ENCODE measurements at regions not wholly inside any gene's neighbourhood (a gene's known extent, or its start where the extent isn't known, plus 50 kb on each side); places are given as distances from the start of the nearest gene placed in this dataset.
"Not testable (repeated sequence)": the region's sequence is repeated elsewhere in the genome, so short reads cannot be mapped to it uniquely, and the experiment has no call there.

- no peak for DNase-seq
- Histone ChIP-seq H3K27ac (no peak overlapping the region), H3K27me3 (ENCODE audit: low read depth) (no peaks in the 10 kb centered on the region), H3K9me3 (no peaks in the 10 kb centered on the region), H3K4me3 (no peak overlapping the region), H3K4me1 (no peaks in the 10 kb centered on the region), H3K36me3 (no peaks in the 10 kb centered on the region)
- TF ChIP-seq, protein P1, sequence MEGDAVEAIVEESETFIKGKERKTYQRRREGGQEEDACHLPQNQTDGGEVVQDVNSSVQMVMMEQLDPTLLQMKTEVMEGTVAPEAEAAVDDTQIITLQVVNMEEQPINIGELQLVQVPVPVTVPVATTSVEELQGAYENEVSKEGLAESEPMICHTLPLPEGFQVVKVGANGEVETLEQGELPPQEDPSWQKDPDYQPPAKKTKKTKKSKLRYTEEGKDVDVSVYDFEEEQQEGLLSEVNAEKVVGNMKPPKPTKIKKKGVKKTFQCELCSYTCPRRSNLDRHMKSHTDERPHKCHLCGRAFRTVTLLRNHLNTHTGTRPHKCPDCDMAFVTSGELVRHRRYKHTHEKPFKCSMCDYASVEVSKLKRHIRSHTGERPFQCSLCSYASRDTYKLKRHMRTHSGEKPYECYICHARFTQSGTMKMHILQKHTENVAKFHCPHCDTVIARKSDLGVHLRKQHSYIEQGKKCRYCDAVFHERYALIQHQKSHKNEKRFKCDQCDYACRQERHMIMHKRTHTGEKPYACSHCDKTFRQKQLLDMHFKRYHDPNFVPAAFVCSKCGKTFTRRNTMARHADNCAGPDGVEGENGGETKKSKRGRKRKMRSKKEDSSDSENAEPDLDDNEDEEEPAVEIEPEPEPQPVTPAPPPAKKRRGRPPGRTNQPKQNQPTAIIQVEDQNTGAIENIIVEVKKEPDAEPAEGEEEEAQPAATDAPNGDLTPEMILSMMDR (IDR thresholded peaks at IDR 0.05): no peak
- intact Hi-C loops (cut with DNase I): no loop called here
- ATAC-seq: no peak
These were observed 63.7 kb upstream of the SYT4 start for GRCh38 chr18:43341014-43341413.

- H3K27me3 ChIP-seq (ENCODE audit: low read depth): no peaks in the 10 kb centered on the region
These were observed 72.9 kb upstream of the SYT4 start for GRCh38 chr18:43350176-43350575.

DNA sequence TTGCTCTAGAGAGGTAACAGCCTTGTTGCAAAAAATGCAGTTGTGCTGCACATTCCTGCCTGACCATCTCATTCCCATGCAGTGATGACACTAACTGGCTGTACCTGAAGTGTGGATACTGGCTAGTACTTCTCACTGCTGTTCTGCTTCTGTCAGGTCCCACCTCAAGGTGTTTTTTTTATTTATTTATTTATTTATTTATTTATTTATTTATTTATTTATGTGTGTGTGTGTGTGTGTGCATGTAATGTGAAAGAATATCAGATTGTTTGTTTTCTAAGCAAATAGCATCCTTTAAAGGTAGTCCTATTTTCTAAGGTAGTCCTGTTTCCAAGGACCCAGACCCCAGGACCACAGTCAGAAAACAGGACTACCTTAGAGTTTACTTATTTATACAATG, 87.2 kb upstream of the SYT4 start:
- no peak for ATAC-seq
- no peaks in the 10 kb centered on the region for H3K27me3 ChIP-seq (ENCODE audit: low read depth)
- TF ChIP-seq, protein P1 (IDR thresholded peaks at IDR 0.05): no peak
- no peaks in the 10 kb centered on the region for H3K36me3 ChIP-seq
- no peaks in the 10 kb centered on the region for H3K4me1 ChIP-seq
- intact Hi-C loops (cut with DNase I): loop anchor here (10.0 kb wide), 1 partner anchor 60 kb away; no protein-coding TSS in a partner anchor
- no peaks in the 10 kb centered on the region for H3K9me3 ChIP-seq
- H3K27ac ChIP-seq: no peak overlapping the region
- DNase-seq: no peak
- no peak overlapping the region for H3K4me3 ChIP-seq

More at GRCh38 chr18:43350176-43350575, 72.9 kb upstream of the SYT4 start:
- Histone ChIP-seq H3K36me3 (no peaks in the 10 kb centered on the region), H3K27ac (no peak overlapping the region), H3K9me3 (no peaks in the 10 kb centered on the region), H3K4me1 (no peaks in the 10 kb centered on the region), H3K4me3 (no peak overlapping the region)
- TF ChIP-seq, protein P1 (IDR thresholded peaks at IDR 0.05): no peak
- no peak for DNase-seq
- intact Hi-C loops (cut with DNase I): no loop called here
- ATAC-seq: no peak

DNA sequence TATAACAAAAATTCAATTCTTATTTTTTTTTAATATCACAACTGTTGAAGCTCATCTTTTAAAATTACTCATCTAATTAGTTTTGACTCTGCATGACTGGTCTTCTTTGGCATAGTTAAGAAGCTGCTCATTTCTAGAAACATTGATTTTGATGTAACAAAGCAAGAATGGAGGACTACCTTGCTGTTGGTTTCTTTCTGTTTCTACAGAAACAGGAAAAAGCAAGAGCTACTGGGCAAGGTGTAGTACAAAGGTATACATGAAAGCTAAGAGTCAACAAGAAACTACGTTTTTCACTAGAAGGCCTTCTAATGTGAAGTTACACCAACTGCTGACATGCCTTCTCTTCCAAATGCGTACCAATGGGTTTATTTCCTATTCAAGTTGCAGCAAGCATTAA, 90.6 kb upstream of the SYT4 start:
- Histone ChIP-seq H3K4me1 (no peaks in the 10 kb centered on the region), H3K27ac (no peak overlapping the region), H3K27me3 (ENCODE audit: low read depth) (no peaks in the 10 kb centered on the region), H3K36me3 (no peaks in the 10 kb centered on the region), H3K9me3 (no peaks in the 10 kb centered on the region), H3K4me3 (no peak overlapping the region)
- ATAC-seq (no peak), DNase-seq (no peak)
- intact Hi-C loops (cut with DNase I): loop anchor here (10.0 kb wide), 1 partner anchor 57 kb away; no protein-coding TSS in a partner anchor
- TF ChIP-seq, protein P1 (IDR thresholded peaks at IDR 0.05): no peak

DNA sequence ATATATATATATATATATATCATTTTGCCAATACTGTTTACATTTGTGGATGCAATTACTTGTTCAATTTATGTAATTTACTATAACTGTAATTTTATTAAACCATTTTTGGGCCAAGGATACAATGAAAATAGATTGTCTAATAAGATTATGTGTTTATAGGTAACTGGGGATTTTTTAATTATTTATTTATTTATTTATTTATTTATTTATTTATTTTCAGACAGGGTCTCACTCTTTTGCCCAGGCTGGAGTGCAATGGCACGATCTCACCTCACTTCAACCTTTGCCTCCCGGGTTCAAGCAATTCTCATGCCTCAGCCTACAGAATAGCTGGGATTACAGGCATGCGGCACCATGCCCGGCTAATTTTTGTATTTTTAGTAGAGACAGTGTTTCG, 92.0 kb upstream of the SYT4 start:
- H3K27me3 ChIP-seq (ENCODE audit: low read depth); H3K4me3 ChIP-seq; H3K27ac ChIP-seq; ATAC-seq; H3K4me1 ChIP-seq; DNase-seq; H3K9me3 ChIP-seq; H3K36me3 ChIP-seq: not testable (repeated sequence)
- intact Hi-C loops (cut with DNase I): loop anchor here (10.0 kb wide), 1 partner anchor 55 kb away; no protein-coding TSS in a partner anchor

GRCh38 chr18:43372773-43373172, 95.5 kb upstream of the SYT4 start:
- H3K4me3 ChIP-seq: no peak overlapping the region
- H3K27ac ChIP-seq: no peak overlapping the region
- H3K36me3 ChIP-seq: no peaks in the 10 kb centered on the region
- TF ChIP-seq, protein P1 (IDR thresholded peaks at IDR 0.05): no peak
- ATAC-seq (no peak), DNase-seq (no peak)
- no peaks in the 10 kb centered on the region for H3K4me1 ChIP-seq
- H3K9me3 ChIP-seq: no peaks in the 10 kb centered on the region
- intact Hi-C loops (cut with DNase I): no loop called here
- no peaks in the 10 kb centered on the region for H3K27me3 ChIP-seq (ENCODE audit: low read depth)

Data from lower lobe of right lung (tissue), 2 donors.